ENCODE measurements at regions not wholly inside any gene's neighbourhood (a gene's known extent, or its start where the extent isn't known, plus 50 kb on each side); places are given as distances from the start of the nearest gene placed in this dataset.
A peak's percentile ranks its signal among the peaks of the same experiment; 100 is the strongest.

DNA sequence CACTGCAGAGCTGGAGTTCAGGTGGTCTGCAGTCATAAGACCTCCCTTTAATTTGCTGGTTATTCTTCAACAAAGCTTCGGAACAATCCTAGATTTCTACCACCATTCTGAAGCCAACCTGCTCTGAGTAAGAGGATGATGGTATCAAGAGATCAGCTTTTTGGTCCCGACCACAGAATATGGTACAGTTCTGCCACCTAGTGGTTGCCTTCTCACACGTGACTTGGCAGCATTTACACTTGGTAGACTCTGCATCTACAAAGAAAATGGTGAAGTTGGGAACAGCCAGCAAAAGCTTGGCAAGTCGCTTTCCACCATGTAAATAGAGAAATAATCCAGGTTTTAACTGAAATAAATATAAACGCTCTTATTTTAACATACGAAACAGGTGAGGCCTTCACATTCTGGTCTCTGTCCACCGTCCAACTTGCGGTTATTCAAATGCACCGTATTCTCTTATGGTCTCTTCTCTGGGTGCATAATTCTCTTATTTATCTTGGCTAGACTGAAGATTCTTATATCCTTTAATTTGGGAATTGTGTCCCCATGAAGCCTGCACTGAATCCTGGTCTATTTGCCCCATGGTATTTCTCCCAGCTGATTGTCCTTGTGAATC, 173.9 kb upstream of the GRM3 start:
- TF ChIP-seq, protein P1, sequence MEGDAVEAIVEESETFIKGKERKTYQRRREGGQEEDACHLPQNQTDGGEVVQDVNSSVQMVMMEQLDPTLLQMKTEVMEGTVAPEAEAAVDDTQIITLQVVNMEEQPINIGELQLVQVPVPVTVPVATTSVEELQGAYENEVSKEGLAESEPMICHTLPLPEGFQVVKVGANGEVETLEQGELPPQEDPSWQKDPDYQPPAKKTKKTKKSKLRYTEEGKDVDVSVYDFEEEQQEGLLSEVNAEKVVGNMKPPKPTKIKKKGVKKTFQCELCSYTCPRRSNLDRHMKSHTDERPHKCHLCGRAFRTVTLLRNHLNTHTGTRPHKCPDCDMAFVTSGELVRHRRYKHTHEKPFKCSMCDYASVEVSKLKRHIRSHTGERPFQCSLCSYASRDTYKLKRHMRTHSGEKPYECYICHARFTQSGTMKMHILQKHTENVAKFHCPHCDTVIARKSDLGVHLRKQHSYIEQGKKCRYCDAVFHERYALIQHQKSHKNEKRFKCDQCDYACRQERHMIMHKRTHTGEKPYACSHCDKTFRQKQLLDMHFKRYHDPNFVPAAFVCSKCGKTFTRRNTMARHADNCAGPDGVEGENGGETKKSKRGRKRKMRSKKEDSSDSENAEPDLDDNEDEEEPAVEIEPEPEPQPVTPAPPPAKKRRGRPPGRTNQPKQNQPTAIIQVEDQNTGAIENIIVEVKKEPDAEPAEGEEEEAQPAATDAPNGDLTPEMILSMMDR (IDR thresholded peaks at IDR 0.05; ENCODE audit: low read length), result peak; percentile 97
- no peak for TF ChIP-seq EZH2 (IDR thresholded peaks at IDR 0.05; ENCODE audit: borderline replicate concordance, low read length)

Measured in OCI-LY1 (cell line).